ENCODE measurements at regions not wholly inside any gene's neighbourhood (a gene's known extent, or its start where the extent isn't known, plus 50 kb on each side); places are given as distances from the start of the nearest gene placed in this dataset.

DNA sequence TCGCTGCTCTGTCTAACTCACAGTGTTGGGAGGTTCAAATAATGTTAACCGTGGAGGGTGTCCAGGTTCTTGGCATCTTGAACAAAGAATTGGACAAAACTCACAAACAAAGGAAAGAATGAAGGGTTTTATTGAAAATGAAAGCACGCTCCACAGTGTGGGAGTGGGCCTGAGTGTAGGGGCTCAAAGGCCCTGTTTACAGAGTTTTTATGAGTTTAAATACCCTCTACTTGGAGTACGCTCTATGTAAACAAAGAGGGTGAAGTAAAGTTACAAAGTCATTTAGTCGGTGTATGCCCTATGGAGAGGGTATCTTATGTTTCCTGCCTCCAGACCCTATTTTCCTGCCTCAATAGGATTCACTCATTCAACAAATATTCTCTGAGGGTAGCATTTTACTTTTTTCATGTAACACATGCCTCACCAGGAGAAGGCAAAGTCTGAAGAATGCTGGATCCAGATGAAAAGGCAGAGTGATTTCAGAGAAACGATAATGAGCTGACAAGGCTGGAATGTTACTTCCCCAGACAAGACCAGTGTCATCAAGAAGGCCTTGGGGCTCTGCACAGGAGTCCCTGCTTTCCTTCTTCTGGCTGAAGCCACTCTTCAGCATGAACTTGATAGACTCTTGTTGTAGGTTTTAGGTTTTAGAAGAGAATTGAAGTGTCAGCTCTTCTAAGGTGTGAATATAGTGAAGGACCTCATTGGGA, 163.6 kb downstream of the FAM43A start:
- Histone ChIP-seq H3K4me1 (ENCODE audit: control insufficient read depth in 1 of 2, insufficient read depth in 2 of 2, low read length in 2 of 2) (peaks cover 9 to 12% of the 10 kb centered on the region in 2 experiments), H2BK120ac (ENCODE audit: insufficient read depth, low read length, poor library complexity) (no peak overlapping the region), H3K4me2 (ENCODE audit: low read length) (no peak overlapping the region), H2AK5ac (ENCODE audit: low read length) (no peak overlapping the region), H3K36me3 (ENCODE audit: control insufficient read depth in 1 of 2, insufficient read depth in 2 of 2, low read length in 2 of 2) (no peaks in the 10 kb centered on the region), H4K8ac (ENCODE audit: low read depth, low read length) (no peak overlapping the region), H3K79me2 (ENCODE audit: control insufficient read depth, insufficient read depth, low read length, poor library complexity) (no peaks in the 10 kb centered on the region), H4K91ac (ENCODE audit: low read depth, low read length) (no peak overlapping the region), H4K12ac (ENCODE audit: low read depth, low read length) (no peak overlapping the region), H3K14ac (ENCODE audit: low read length) (no peak overlapping the region), H3K4me3 (ENCODE audit: low read depth, low read length) (no peak overlapping the region), H2BK12ac (ENCODE audit: low read length) (no peak overlapping the region), H3K23ac (ENCODE audit: low read length) (no peak overlapping the region), H3K27me3 (ENCODE audit: insufficient read depth, low read length) (no peaks in the 10 kb centered on the region), H2BK5ac (ENCODE audit: low read depth, low read length, poor library complexity) (no peak overlapping the region), H3K27ac (ENCODE audit: low read depth, low read length) (no peak overlapping the region), H3K79me1 (ENCODE audit: low read length) (peaks cover 14% of the 10 kb centered on the region), H2AFZ (ENCODE audit: insufficient read depth, low read length, poor library complexity) (no peak overlapping the region), H3K9ac (ENCODE audit: low read length) (no peak overlapping the region), H3K18ac (ENCODE audit: low read length) (no peak overlapping the region), H3K9me3 (ENCODE audit: insufficient read depth, low read depth, low read length) (no peaks in the 10 kb centered on the region), H3K4ac (ENCODE audit: low read depth, low read length) (no peak overlapping the region)
- no CpG with 5 or more reads among the region's 6 CpGs for WGBS (ENCODE audit: extremely low coverage, insufficient coverage, insufficient read length)
- peak; percentile 81 to 94 for DNase-seq

DNA sequence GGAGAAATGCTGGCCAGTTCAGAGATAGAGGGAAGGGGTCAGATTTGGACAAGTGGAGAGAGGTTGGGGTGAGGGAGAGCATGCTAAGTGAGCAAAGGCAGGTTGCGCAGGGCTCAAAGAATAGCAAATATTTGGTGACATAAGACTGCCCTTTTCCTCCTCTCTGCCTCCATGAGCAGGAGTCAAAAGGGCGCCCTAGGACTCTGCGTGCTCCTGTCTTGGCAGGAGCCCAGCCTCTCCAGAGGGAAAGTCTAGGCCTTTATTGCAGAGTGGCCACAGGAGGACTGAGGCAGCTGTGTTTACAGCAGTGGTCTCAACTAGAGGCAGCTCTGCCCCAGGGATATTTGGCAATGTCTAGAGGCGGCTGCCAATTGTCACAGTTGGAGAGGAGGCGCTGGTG, 165.6 kb downstream of the FAM43A start:
- H3K4me1 ChIP-seq (ENCODE audit: control insufficient read depth in 1 of 2, insufficient read depth in 2 of 2, low read length in 2 of 2) = peaks cover 12% of the 10 kb centered on the region in 2 experiments
- H3K79me1 ChIP-seq (ENCODE audit: low read length) = peaks cover 15% of the 10 kb centered on the region
- no peaks in the 10 kb centered on the region for H3K36me3 ChIP-seq (ENCODE audit: control insufficient read depth in 1 of 2, insufficient read depth in 2 of 2, low read length in 2 of 2)
- no peak overlapping the region for H2AK5ac ChIP-seq (ENCODE audit: low read length)
- peak overlapping the region; percentile 40 for H4K91ac ChIP-seq (ENCODE audit: low read depth, low read length)
- no peak overlapping the region for H3K23ac ChIP-seq (ENCODE audit: low read length)
- no peak overlapping the region for H3K4ac ChIP-seq (ENCODE audit: low read depth, low read length)
- DNase-seq = no peak
- no peak overlapping the region for H3K14ac ChIP-seq (ENCODE audit: low read length)
- H3K79me2 ChIP-seq (ENCODE audit: control insufficient read depth, insufficient read depth, low read length, poor library complexity) = no peaks in the 10 kb centered on the region
- no peak overlapping the region for H4K8ac ChIP-seq (ENCODE audit: low read depth, low read length)
- H3K4me3 ChIP-seq (ENCODE audit: low read depth, low read length) = no peak overlapping the region
- no peak overlapping the region for H2BK12ac ChIP-seq (ENCODE audit: low read length)
- peak overlapping the region; percentile 6 for H2BK120ac ChIP-seq (ENCODE audit: insufficient read depth, low read length, poor library complexity)
- H4K12ac ChIP-seq (ENCODE audit: low read depth, low read length) = no peak overlapping the region
- no peak overlapping the region for H3K18ac ChIP-seq (ENCODE audit: low read length)
- no peak overlapping the region for H3K27ac ChIP-seq (ENCODE audit: low read depth, low read length)
- H3K27me3 ChIP-seq (ENCODE audit: insufficient read depth, low read length) = no peaks in the 10 kb centered on the region
- WGBS (ENCODE audit: extremely low coverage, insufficient coverage, insufficient read length) = no CpG with 5 or more reads among the region's 5 CpGs
- H3K9ac ChIP-seq (ENCODE audit: low read length) = no peak overlapping the region
- H3K9me3 ChIP-seq (ENCODE audit: insufficient read depth, low read depth, low read length) = no peaks in the 10 kb centered on the region
- H2BK5ac ChIP-seq (ENCODE audit: low read depth, low read length, poor library complexity) = no peak overlapping the region
- no peak overlapping the region for H3K4me2 ChIP-seq (ENCODE audit: low read length)
- no peak overlapping the region for H2AFZ ChIP-seq (ENCODE audit: insufficient read depth, low read length, poor library complexity)

DNA sequence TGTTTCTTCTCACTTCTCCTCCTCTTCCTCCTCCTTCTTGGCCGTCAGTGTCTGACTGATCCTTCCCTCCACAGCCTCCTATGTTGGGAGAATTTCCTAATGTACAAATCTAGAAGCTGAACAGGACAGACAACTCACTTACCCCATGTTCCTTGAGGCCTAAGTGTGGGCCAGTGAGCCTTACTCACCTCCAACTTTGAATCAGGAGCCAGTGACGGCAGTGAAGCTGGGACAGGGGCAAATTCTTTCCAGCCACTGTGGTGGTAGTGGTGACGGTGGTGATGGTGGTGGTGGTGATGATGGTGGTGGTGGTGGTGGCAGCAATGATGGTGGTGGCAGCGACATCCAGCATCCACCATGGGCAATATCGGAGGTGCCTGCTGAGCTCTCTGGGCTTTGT, 166.3 kb downstream of the FAM43A start:
- Histone ChIP-seq H3K14ac (ENCODE audit: low read length) (no peak overlapping the region), H3K4me1 (ENCODE audit: control insufficient read depth in 1 of 2, insufficient read depth in 2 of 2, low read length in 2 of 2) (peaks cover 12% of the 10 kb centered on the region in 2 experiments), H3K27me3 (ENCODE audit: insufficient read depth, low read length) (no peaks in the 10 kb centered on the region), H2BK5ac (ENCODE audit: low read depth, low read length, poor library complexity) (peak overlapping the region; percentile 51), H3K4me3 (ENCODE audit: low read depth, low read length) (no peak overlapping the region), H3K79me1 (ENCODE audit: low read length) (peaks cover 15% of the 10 kb centered on the region), H4K8ac (ENCODE audit: low read depth, low read length) (no peak overlapping the region), H3K4me2 (ENCODE audit: low read length) (no peak overlapping the region), H3K4ac (ENCODE audit: low read depth, low read length) (no peak overlapping the region), H4K91ac (ENCODE audit: low read depth, low read length) (peak overlapping the region; percentile 40), H3K9ac (ENCODE audit: low read length) (no peak overlapping the region), H3K27ac (ENCODE audit: low read depth, low read length) (peak overlapping the region; percentile 16), H4K12ac (ENCODE audit: low read depth, low read length) (no peak overlapping the region), H2BK120ac (ENCODE audit: insufficient read depth, low read length, poor library complexity) (peak overlapping the region; percentile 5), H2AFZ (ENCODE audit: insufficient read depth, low read length, poor library complexity) (no peak overlapping the region), H3K9me3 (ENCODE audit: insufficient read depth, low read depth, low read length) (no peaks in the 10 kb centered on the region), H3K23ac (ENCODE audit: low read length) (no peak overlapping the region), H3K79me2 (ENCODE audit: control insufficient read depth, insufficient read depth, low read length, poor library complexity) (no peaks in the 10 kb centered on the region), H3K36me3 (ENCODE audit: control insufficient read depth in 1 of 2, insufficient read depth in 2 of 2, low read length in 2 of 2) (no peaks in the 10 kb centered on the region), H2BK12ac (ENCODE audit: low read length) (no peak overlapping the region), H3K18ac (ENCODE audit: low read length) (no peak overlapping the region), H2AK5ac (ENCODE audit: low read length) (no peak overlapping the region)
- WGBS (ENCODE audit: extremely low coverage, insufficient coverage, insufficient read length) = no CpG with 5 or more reads among the region's 5 CpGs
- peak; percentile 91 to 92 for DNase-seq

DNA sequence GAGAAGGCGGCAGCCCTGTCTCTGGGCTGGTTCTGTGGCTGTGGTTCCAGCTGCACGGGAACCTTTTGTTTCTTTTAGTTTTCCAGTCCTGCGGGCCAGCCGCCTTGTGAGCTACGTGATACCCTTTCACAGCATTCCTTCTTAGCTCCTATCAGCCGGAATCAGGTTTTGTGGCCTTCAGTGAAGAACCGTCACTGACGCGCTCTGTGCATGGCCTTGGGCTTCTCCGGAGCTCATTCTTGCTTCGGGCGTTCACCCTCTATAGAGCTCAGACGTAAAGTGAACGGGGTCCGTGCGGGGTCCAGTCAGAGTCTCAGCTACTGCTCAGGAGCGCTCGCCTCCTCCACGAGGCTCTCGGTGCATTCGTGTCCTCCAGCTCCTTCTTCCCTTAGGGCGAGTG, 166.7 kb downstream of the FAM43A start:
- WGBS (ENCODE audit: extremely low coverage, insufficient coverage, insufficient read length) = no CpG with 5 or more reads among the region's 22 CpGs
- no peak overlapping the region for H3K23ac ChIP-seq (ENCODE audit: low read length)

More for the DNA sequence above, 166.7 kb downstream of the FAM43A start:
- Histone ChIP-seq H2AFZ (ENCODE audit: insufficient read depth, low read length, poor library complexity) (no peak overlapping the region), H3K27me3 (ENCODE audit: insufficient read depth, low read length) (no peaks in the 10 kb centered on the region), H3K79me1 (ENCODE audit: low read length) (peaks cover 15% of the 10 kb centered on the region), H3K14ac (ENCODE audit: low read length) (no peak overlapping the region), H3K27ac (ENCODE audit: low read depth, low read length) (peak overlapping the region; percentile 15), H3K4me3 (ENCODE audit: low read depth, low read length) (no peak overlapping the region), H4K12ac (ENCODE audit: low read depth, low read length) (no peak overlapping the region), H3K18ac (ENCODE audit: low read length) (no peak overlapping the region), H2AK5ac (ENCODE audit: low read length) (no peak overlapping the region), H3K36me3 (ENCODE audit: control insufficient read depth in 1 of 2, insufficient read depth in 2 of 2, low read length in 2 of 2) (no peaks in the 10 kb centered on the region), H3K9ac (ENCODE audit: low read length) (no peak overlapping the region), H3K9me3 (ENCODE audit: insufficient read depth, low read depth, low read length) (no peaks in the 10 kb centered on the region), H2BK120ac (ENCODE audit: insufficient read depth, low read length, poor library complexity) (peak overlapping the region; percentile 41), H3K4me1 (ENCODE audit: control insufficient read depth in 1 of 2, insufficient read depth in 2 of 2, low read length in 2 of 2) (peaks cover 12% of the 10 kb centered on the region in 2 experiments), H4K8ac (ENCODE audit: low read depth, low read length) (no peak overlapping the region), H3K4ac (ENCODE audit: low read depth, low read length) (no peak overlapping the region), H4K91ac (ENCODE audit: low read depth, low read length) (peak overlapping the region; percentile 15), H3K4me2 (ENCODE audit: low read length) (no peak overlapping the region), H2BK5ac (ENCODE audit: low read depth, low read length, poor library complexity) (peak overlapping the region; percentile 10), H3K79me2 (ENCODE audit: control insufficient read depth, insufficient read depth, low read length, poor library complexity) (no peaks in the 10 kb centered on the region), H2BK12ac (ENCODE audit: low read length) (no peak overlapping the region)
- peak; percentile 98 to 99 for DNase-seq
